HG03045 (cell line): ENCODE measurements at regions not wholly inside any gene's neighbourhood (a gene's known extent, or its start where the extent isn't known, plus 50 kb on each side); places are given as distances from the start of the nearest gene placed in this dataset.
"Not testable (repeated sequence)": the region's sequence is repeated elsewhere in the genome, so short reads cannot be mapped to it uniquely, and the experiment has no call there.

Source experiments
- ATAC-seq: cut with Tn5 transposase; IDR thresholded peaks from one replicate; pipeline ENCODE4 v1.9.1; 2021; ENCODE audit warnings: mild to moderate bottlenecking, moderate library complexity; ENCODE audit not compliant: unreplicated experiment

- no peak for ATAC-seq
Measured at GRCh38 chrX:131219271-131219670, 69.8 kb downstream of the IGSF1 start.

GRCh38 chrX:131217989-131218388 is 71.1 kb downstream of the IGSF1 start:
- no peak for ATAC-seq

GRCh38 chrX:131216828-131217227 is 72.3 kb downstream of the IGSF1 start:
- peak; percentile 62 for ATAC-seq

GRCh38 chrX:131213400-131213799 is 75.7 kb downstream of the IGSF1 start:
- no peak for ATAC-seq

GRCh38 chrX:131202766-131203165 is 86.3 kb downstream of the IGSF1 start:
- ATAC-seq, result no peak

GRCh38 chrX:131201986-131202385 is 87.1 kb downstream of the IGSF1 start:
- no peak for ATAC-seq

GRCh38 chrX:131199091-131199490 is 90.0 kb downstream of the IGSF1 start:
- ATAC-seq, result no peak

- ATAC-seq, result no peak
Measured at GRCh38 chrX:131187206-131187605, 101.9 kb downstream of the IGSF1 start.

GRCh38 chrX:131170148-131170547 is 112.0 kb downstream of the ARHGAP36 start:
- ATAC-seq, result no peak

GRCh38 chrX:131163645-131164044 is 105.5 kb downstream of the ARHGAP36 start:
- not testable (repeated sequence) for ATAC-seq

- ATAC-seq, result not testable (repeated sequence)
Measured at GRCh38 chrX:131157656-131158055, 99.5 kb downstream of the ARHGAP36 start.

- no peak for ATAC-seq
Measured at GRCh38 chrX:131146702-131147101, 88.6 kb downstream of the ARHGAP36 start.
